Caki2 (cell line): ENCODE measurements at regions not wholly inside any gene's neighbourhood (a gene's known extent, or its start where the extent isn't known, plus 50 kb on each side); places are given as distances from the start of the nearest gene placed in this dataset.
"Not testable (repeated sequence)": the region's sequence is repeated elsewhere in the genome, so short reads cannot be mapped to it uniquely, and the experiment has no call there.

Experiments
- DNase-seq: peaks from one replicate; pipeline ENCODE4 v3.0.0-alpha.2; 2015; ENCODE audit warnings: low read depth
- in situ Hi-C: cut with HindIII; loops from 2 replicates; pipeline ENCODE4 v1.10.0; 2016; ENCODE audit warnings: low sequenced_read_pairs, low pct_unique_long_range_greater_than_20kb, mixed read lengths

DNA sequence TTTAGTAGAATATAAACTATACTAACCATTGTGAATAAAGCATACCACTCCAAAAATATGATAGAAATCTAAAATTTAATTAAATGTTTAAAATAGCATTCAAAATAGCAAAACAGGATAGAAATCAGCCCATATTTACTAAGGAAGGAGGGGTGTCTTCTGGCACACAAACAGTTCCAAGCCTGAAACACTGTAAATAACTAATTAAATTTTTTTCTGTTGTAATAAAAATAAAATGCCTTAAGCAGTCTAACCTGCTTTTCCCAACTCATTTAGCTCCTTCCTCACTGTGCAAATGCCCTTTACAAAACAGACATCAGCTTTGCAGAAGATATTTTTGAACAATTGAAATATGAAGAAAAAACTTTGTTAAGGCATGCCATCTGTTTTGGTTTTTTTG is 707.1 kb upstream of the USP15 start:
- in situ Hi-C loops, result no loop called here
- no peak for DNase-seq

GRCh38 chr12:61554268-61555008 is 705.8 kb upstream of the USP15 start:
- no peak for DNase-seq
- in situ Hi-C loops, result no loop called here

- in situ Hi-C loops, result no loop called here
- no peak for DNase-seq
Measured at GRCh38 chr12:61563665-61564450, 696.3 kb upstream of the USP15 start.

- in situ Hi-C loops, result no loop called here
- DNase-seq, result no peak
Measured at GRCh38 chr12:61564466-61564865, 695.7 kb upstream of the USP15 start.

GRCh38 chr12:61566183-61566582 is 694.0 kb upstream of the USP15 start:
- in situ Hi-C loops, result no loop called here
- DNase-seq, result no peak

GRCh38 chr12:61574339-61574738 is 685.9 kb upstream of the USP15 start:
- in situ Hi-C loops, result no loop called here
- no peak for DNase-seq

GRCh38 chr12:61584943-61585342 is 675.3 kb upstream of the USP15 start:
- in situ Hi-C loops, result no loop called here
- no peak for DNase-seq

GRCh38 chr12:61590864-61591263 is 669.3 kb upstream of the USP15 start:
- in situ Hi-C loops, result not testable (repeated sequence)
- DNase-seq, result peak; percentile 3

- in situ Hi-C loops, result no loop called here
Measured at GRCh38 chr12:61610143-61610542, 650.1 kb upstream of the USP15 start.

GRCh38 chr12:61629702-61630101 is 630.5 kb upstream of the USP15 start:
- DNase-seq, result no peak
- in situ Hi-C loops, result no loop called here

More at GRCh38 chr12:61610143-61610542, 650.1 kb upstream of the USP15 start:
- DNase-seq, result no peak

GRCh38 chr12:61646639-61647038 is 613.6 kb upstream of the USP15 start:
- DNase-seq, result no peak
- in situ Hi-C loops, result no loop called here

DNA sequence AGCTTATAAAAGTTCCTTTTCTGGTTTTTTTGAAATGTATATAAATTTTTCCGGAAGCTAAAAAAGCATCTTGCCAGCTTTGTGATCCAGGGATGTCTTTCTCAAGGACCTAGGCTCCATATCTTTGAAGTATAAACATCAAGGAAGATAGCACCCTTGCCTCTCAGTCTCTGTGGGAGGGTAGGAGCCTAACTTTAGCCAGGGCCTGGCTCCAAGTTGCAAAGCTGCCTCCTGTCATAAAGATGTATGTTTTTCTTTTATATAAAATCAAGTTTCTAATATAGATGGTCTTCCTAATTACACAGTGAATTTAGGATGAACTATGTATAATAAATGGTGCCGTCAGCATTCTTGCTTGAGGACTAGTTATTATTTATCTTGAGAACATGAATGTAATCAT is 612.6 kb upstream of the USP15 start:
- in situ Hi-C loops, result no loop called here
- no peak for DNase-seq

DNA sequence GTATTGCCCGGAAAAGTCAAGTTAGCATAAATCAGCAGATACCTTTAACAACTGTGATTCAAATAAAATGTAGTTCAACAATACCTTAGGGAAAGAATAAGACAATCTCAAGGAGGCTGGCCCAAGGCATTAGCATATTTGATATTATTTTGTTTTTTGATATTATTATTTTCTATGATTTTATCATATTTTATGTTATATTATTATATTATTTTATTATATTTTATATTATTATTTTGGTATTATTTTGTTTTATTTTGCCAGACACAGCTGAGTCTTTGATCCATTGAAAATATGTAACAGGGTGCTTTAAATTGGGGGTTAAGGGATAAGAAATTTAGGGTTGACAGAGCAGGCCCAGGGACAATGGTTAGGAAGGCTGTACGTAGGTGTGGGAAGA is 607.9 kb upstream of the USP15 start:
- no peak for DNase-seq
- in situ Hi-C loops, result no loop called here

GRCh38 chr12:61654698-61655097 is 605.5 kb upstream of the USP15 start:
- peak; percentile 6 for DNase-seq
- in situ Hi-C loops, result no loop called here

GRCh38 chr12:61655241-61655640 is 605.0 kb upstream of the USP15 start:
- DNase-seq, result no peak
- in situ Hi-C loops, result no loop called here

DNA sequence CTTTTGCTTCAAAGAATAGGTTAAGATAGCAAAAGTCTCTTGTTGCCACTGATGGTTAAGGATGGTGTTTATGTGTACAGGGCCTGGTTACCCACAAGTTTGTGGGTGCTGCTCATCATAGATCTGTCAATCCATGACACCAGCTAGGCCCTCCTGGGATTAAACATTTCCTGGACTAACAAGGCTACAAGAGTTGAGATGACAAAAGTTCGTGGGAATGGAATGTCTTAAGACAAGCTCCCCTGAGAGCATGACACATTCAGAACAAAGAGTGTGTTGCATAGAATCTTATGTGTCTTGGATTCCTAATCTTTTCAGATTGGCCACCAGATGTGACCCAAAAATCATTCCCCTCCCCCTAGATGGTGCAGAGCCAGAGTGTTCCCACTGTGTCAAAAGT is 592.5 kb upstream of the USP15 start:
- no peak for DNase-seq
- in situ Hi-C loops, result no loop called here

DNA sequence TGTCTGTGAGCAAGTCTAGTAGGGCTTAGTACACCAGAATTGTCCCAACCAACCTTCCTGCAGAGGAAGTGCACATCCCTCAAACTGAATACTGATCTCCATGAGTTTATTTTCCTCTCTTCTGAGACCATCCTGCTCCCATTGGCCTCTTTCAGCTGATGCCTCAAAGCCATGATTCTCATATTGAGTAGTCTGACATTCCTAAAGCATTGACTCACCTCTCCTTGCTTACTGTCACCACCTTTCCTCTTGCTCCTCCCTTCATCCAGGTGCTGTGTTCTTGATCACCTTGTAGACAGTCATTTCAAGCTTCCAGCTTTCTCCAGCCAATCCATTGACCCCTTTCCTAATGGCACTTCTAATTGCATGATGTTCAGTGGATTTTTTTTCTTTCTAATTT is 583.7 kb upstream of the USP15 start:
- in situ Hi-C loops, result no loop called here
- DNase-seq, result no peak

GRCh38 chr12:61687407-61687806 is 572.8 kb upstream of the USP15 start:
- DNase-seq, result no peak
- in situ Hi-C loops, result no loop called here

- in situ Hi-C loops, result no loop called here
- DNase-seq, result no peak
Measured at GRCh38 chr12:61694214-61694613, 566.0 kb upstream of the USP15 start.

DNA sequence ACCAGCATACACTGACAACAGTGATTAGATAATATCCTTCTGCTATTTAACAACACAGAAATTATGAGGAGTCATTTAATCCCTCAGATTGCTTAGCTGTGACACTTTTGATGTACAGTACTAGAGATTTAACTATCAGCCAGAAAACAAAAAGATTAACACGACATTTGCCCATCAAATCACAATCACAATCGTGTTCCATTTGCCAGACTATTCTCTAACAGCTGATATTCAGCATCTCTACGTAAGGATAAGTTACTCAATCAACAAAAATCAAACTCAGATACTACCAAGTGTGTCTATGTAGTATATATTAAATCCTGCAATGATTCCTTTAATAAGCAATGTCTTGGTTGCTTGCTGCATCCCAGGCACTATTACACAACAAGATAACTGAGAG is 558.7 kb upstream of the USP15 start:
- DNase-seq, result no peak
- in situ Hi-C loops, result no loop called here
